Caco-2 (cell line): ENCODE measurements at regions not wholly inside any gene's neighbourhood (a gene's known extent, or its start where the extent isn't known, plus 50 kb on each side); places are given as distances from the start of the nearest gene placed in this dataset.

Experiments used
- BruUV-seq: library from RNA; stranded (reverse); fragments of 400-500 nt; replicated peaks from 2 replicates; lab custom pipeline; 2021; lab: Mats Ljungman, UMichigan
- CTCF ChIA-PET: fragments of 300-600 bp; sonication (Branson Sonifier 250); formaldehyde crosslinking; loops from one replicate; lab custom pipeline; 2022; ENCODE audit warnings: antibody characterized with exemption; lab: Charles Lee
- POLR2A ChIA-PET: fragments of 300-600 bp; sonication (Branson Sonifier 250); formaldehyde crosslinking; loops from one replicate; lab custom pipeline; 2022; ENCODE audit warnings: antibody characterized with exemption; lab: Charles Lee
- DNase-seq, 2 experiments: peaks; one replicate each; pipeline versions ENCODE4 v3.0.0 to v3.0.0-alpha.2; 2020 to 2022
- H3K27me3 ChIP-seq: replicated peaks from 2 replicates; pipeline ENCODE4 v1.6.0; 2011; ENCODE audit warnings: low read length; ENCODE audit not compliant: control insufficient read depth, insufficient read depth
- H3K36me3 ChIP-seq: 2 replicates; pipeline ENCODE4 v1.5.1; 2011; ENCODE audit warnings: low read length; ENCODE audit not compliant: control insufficient read depth, insufficient read depth
- H3K4me1 ChIP-seq: fragments of 250-450 bp; sonication (Bioruptor Pico); 2 replicates; pipeline ENCODE4 v1.5.1; 2020; ENCODE audit warnings: mild to moderate bottlenecking
- H3K4me3 ChIP-seq: 2 replicates; pipeline ENCODE4 v1.5.1; 2011; ENCODE audit warnings: low read depth, mild to moderate bottlenecking, control low read depth, low read length
- H3K9me3 ChIP-seq: fragments of 250-450 bp; sonication (Bioruptor Pico); 2 replicates; pipeline ENCODE4 v1.5.1; 2020; ENCODE audit warnings: mild to moderate bottlenecking, moderate library complexity
- H3K27ac Mint-ChIP-seq: one replicate; pipeline ENCODE4 v1.8.0; 2022; ENCODE audit warnings: mixed read lengths; ENCODE audit not compliant: unreplicated experiment
- H3K27me3 Mint-ChIP-seq: one replicate; pipeline ENCODE4 v1.8.0; 2022; ENCODE audit warnings: mixed read lengths; ENCODE audit not compliant: insufficient read depth, unreplicated experiment
- H3K36me3 Mint-ChIP-seq: one replicate; pipeline ENCODE4 v1.8.0; 2022; ENCODE audit warnings: mild to moderate bottlenecking, mixed read lengths; ENCODE audit not compliant: insufficient read depth, unreplicated experiment
- H3K4me1 Mint-ChIP-seq: one replicate; pipeline ENCODE4 v1.8.0; 2022; ENCODE audit warnings: low read depth, mixed read lengths; ENCODE audit not compliant: unreplicated experiment
- H3K4me3 Mint-ChIP-seq: one replicate; pipeline ENCODE4 v1.8.0; 2022; ENCODE audit warnings: mild to moderate bottlenecking, moderate library complexity, mixed read lengths; ENCODE audit not compliant: unreplicated experiment
- H3K9me3 Mint-ChIP-seq: one replicate; pipeline ENCODE4 v1.8.0; 2022; ENCODE audit warnings: mixed read lengths; ENCODE audit not compliant: unreplicated experiment
- CTCF ChIP-seq, 2 experiments: fragments of 200-600 bp in 1 of 2; IDR thresholded peaks; 1 replicate in 1 of 2; 2 replicates in 1 of 2; pipeline versions ENCODE4 v1.5.1 to v1.8.0; 2011 to 2022; ENCODE audit warnings: antibody characterized with exemption in 1 of 2, control low read depth in 1 of 2, inconsistent platforms in 1 of 2, low read depth in 1 of 2, low read length in 1 of 2, mild to moderate bottlenecking in 1 of 2, moderate library complexity in 1 of 2; ENCODE audit not compliant: insufficient read depth in 1 of 2, severe bottlenecking in 1 of 2, unreplicated experiment in 1 of 2
- intact Hi-C: fragments of 100-400 bp; cut with micrococcal nuclease; formaldehyde crosslinking; loops from one replicate; pipeline ENCODE4 v1.10.0; 2022; ENCODE audit not compliant: unreplicated experiment

- POLR2A ChIA-PET: no interaction called here
- DNase-seq: no peak
- CTCF ChIA-PET: no interaction called here
- H3K4me3 Mint-ChIP-seq: no peak overlapping the region
- no peaks in the 10 kb centered on the region for H3K9me3 Mint-ChIP-seq
- Histone ChIP-seq H3K9me3 (no peaks in the 10 kb centered on the region), H3K4me1 (no peaks in the 10 kb centered on the region), H3K36me3 (no peaks in the 10 kb centered on the region), H3K27me3 (no peaks in the 10 kb centered on the region), H3K4me3 (no peak overlapping the region)
- no TSS peak for BruUV-seq
- no peaks in the 10 kb centered on the region for H3K4me1 Mint-ChIP-seq
- intact Hi-C loops: no loop called here
- TF ChIP-seq CTCF (IDR thresholded peaks at IDR 0.05; ENCODE audit: insufficient read depth in 1 of 2, low read depth in 1 of 2, low read length in 1 of 2, severe bottlenecking in 1 of 2, unreplicated experiment in 1 of 2): no peak
- H3K36me3 Mint-ChIP-seq: no peaks in the 10 kb centered on the region
- H3K27me3 Mint-ChIP-seq: peaks cover 5% of the 10 kb centered on the region
- no peak overlapping the region for H3K27ac Mint-ChIP-seq
Measured at GRCh38 chr5:29990681-29991080, 1202.8 kb upstream of the CDH6 start.

GRCh38 chr5:29984156-29984540 is 1209.3 kb upstream of the CDH6 start:
- H3K27me3 ChIP-seq: no peaks in the 10 kb centered on the region
- CTCF ChIA-PET: interaction anchor here (0.6 kb wide), 1 partner anchor 72 kb away, joined by 3 read pairs; no protein-coding TSS in a partner anchor
- Mint-ChIP-seq H3K4me3 (no peak overlapping the region), H3K9me3 (no peaks in the 10 kb centered on the region), H3K27me3 (peaks cover 6% of the 10 kb centered on the region), H3K4me1 (no peaks in the 10 kb centered on the region), H3K27ac (no peak overlapping the region), H3K36me3 (no peaks in the 10 kb centered on the region)
- BruUV-seq: no TSS peak
- intact Hi-C loops: no loop called here
- H3K36me3 ChIP-seq: no peaks in the 10 kb centered on the region
- no peaks in the 10 kb centered on the region for H3K4me1 ChIP-seq
- DNase-seq: no peak
- TF ChIP-seq CTCF (IDR thresholded peaks at IDR 0.05; ENCODE audit: insufficient read depth in 1 of 2, low read depth in 1 of 2, low read length in 1 of 2, severe bottlenecking in 1 of 2, unreplicated experiment in 1 of 2): no peak
- H3K9me3 ChIP-seq: no peaks in the 10 kb centered on the region
- H3K4me3 ChIP-seq: no peak overlapping the region
- POLR2A ChIA-PET: no interaction called here

- Histone ChIP-seq H3K36me3 (no peaks in the 10 kb centered on the region), H3K4me3 (no peak overlapping the region), H3K27me3 (no peaks in the 10 kb centered on the region), H3K4me1 (no peaks in the 10 kb centered on the region), H3K9me3 (no peaks in the 10 kb centered on the region)
- ChIA-PET CTCF (interaction anchor here (0.6 kb wide), 1 partner anchor 73 kb away, joined by 3 read pairs; no protein-coding TSS in a partner anchor), POLR2A (no interaction called here)
- TF ChIP-seq CTCF (IDR thresholded peaks at IDR 0.05; ENCODE audit: insufficient read depth in 1 of 2, low read depth in 1 of 2, low read length in 1 of 2, severe bottlenecking in 1 of 2, unreplicated experiment in 1 of 2): no peak
- no peaks in the 10 kb centered on the region for H3K9me3 Mint-ChIP-seq
- no peak for DNase-seq
- no peak overlapping the region for H3K27ac Mint-ChIP-seq
- intact Hi-C loops: no loop called here
- no peak overlapping the region for H3K4me3 Mint-ChIP-seq
- no TSS peak for BruUV-seq
- no peaks in the 10 kb centered on the region for H3K4me1 Mint-ChIP-seq
- H3K36me3 Mint-ChIP-seq: no peaks in the 10 kb centered on the region
- H3K27me3 Mint-ChIP-seq: peaks cover 6% of the 10 kb centered on the region
Measured at GRCh38 chr5:29983528-29984155, 1209.8 kb upstream of the CDH6 start.
